Uterus (tissue), 2 donors: ENCODE measurements at regions not wholly inside any gene's neighbourhood (a gene's known extent, or its start where the extent isn't known, plus 50 kb on each side); places are given as distances from the start of the nearest gene placed in this dataset.

Source experiments
- CTCF ChIP-seq, 4 experiments: fragments of 200-600 bp in 2 of 4; fragments of 450-650 bp in 2 of 4; sonication (generic) in 2 of 4; IDR thresholded peaks; one replicate each; pipeline ENCODE4 v1.5.1; 2016 to 2019; ENCODE audit warnings: antibody characterized with exemption in 4 of 4, mild to moderate bottlenecking in 2 of 4, moderate library complexity in 1 of 4
- POLR2A ChIP-seq, 2 donors: fragments of 450-650 bp; IDR thresholded peaks; one replicate each; pipeline ENCODE4 v1.6.1; 2016; ENCODE audit warnings: antibody characterized with exemption in 2 of 2, mild to moderate bottlenecking in 1 of 2, moderate library complexity in 1 of 2

- TF ChIP-seq CTCF (IDR thresholded peaks at IDR 0.05) (no peak), POLR2A (IDR thresholded peaks at IDR 0.05) (no peak)
Observed at GRCh38 chr10:23742368-23742767, 303.5 kb downstream of the OTUD1 start.
